Pancreas (tissue), 10 donors: ENCODE measurements at regions not wholly inside any gene's neighbourhood (a gene's known extent, or its start where the extent isn't known, plus 50 kb on each side); places are given as distances from the start of the nearest gene placed in this dataset.

Source experiments
- ATAC-seq, 4 donors: fragments of 200-7000 bp; cut with Tn5 transposase; one replicate each; pipeline versions ENCODE4 v1.8.0 to v1.9.1; 2020; ENCODE audit warnings: mild to moderate bottlenecking in 4 of 4, moderate library complexity in 4 of 4
- DNase-seq, 6 donors: peaks; one replicate each; pipeline ENCODE4 v3.0.0-alpha.2; 2020
- FAIRE-seq: peaks from 2 replicates; lab custom pipeline; 2012; peaks lifted over from hg19 to GRCh38; lab: Jason Lieb, UNC
- H3K27ac ChIP-seq, 4 donors: fragments of 200-600 bp; sonication (generic); 1 replicate in 3 of 4; 2 replicates in 1 of 4; pipeline versions ENCODE4 v1.5.0 to v1.8.0; 2020
- H3K27me3 ChIP-seq, 4 donors: fragments of 200-600 bp; one replicate each; pipeline ENCODE4 v1.8.0; 2021
- H3K36me3 ChIP-seq, 3 donors: fragments of 200-600 bp; sonication (generic) in 1 of 3; one replicate each; pipeline versions ENCODE4 v1.5.0 to v1.8.0; 2020 to 2021
- H3K4me1 ChIP-seq, 3 donors: fragments of 200-600 bp; one replicate each; pipeline ENCODE4 v1.8.0; 2021
- H3K4me3 ChIP-seq, 4 donors: fragments of 200-600 bp; sonication (generic) in 2 of 4; one replicate each; pipeline versions ENCODE4 v1.5.0 to v1.8.0; 2020 to 2021
- H3K9me3 ChIP-seq, 4 donors: fragments of 200-600 bp; one replicate each; pipeline ENCODE4 v1.8.0; 2021
- WGBS, 2 donors: extraction: QIAGEN DNeasy Blood & Tissue Kit; methylation state at CpG; one replicate each; pipeline ENCODE4 v1.1.7; 2013; 5-methylcytosine and 5-hydroxymethylcytosine counted together
- intact Hi-C, 3 donors: fragments of 100-400 bp; cut with DNase I; formaldehyde crosslinking; loops; one replicate each; pipeline versions ENCODE4 v1.11.1 to v1.14.2; 2022
- TF ChIP-seq, protein P1 (sequence below), 4 donors: fragments of 200-600 bp; sonication (generic) in 3 of 4; IDR thresholded peaks; one replicate each; pipeline versions ENCODE4 v1.5.0 to v1.8.0; 2021; ENCODE audit warnings: antibody characterized with exemption in 4 of 4
- donor health status: healthy with polysubstance abuse.
- donor health status: DM: no; HTN: no; CAD: no; lungs with moderate emphysema.
- donor health status: DM: no; HTN: no; CAD: no.
- donor health status: control.
- donor health status: control.
- donor health status: Bipolar disorder and iron deficiency.
- donor health status: DM: yes; HTN: yes; CAD: no.
- donor health status: DM: no; HTN: no; CAD: no.
- donor health status: DM: no; HTN: no; CAD: no.
- donor health status: DM: yes; HTN: yes; CAD: no.

DNA sequence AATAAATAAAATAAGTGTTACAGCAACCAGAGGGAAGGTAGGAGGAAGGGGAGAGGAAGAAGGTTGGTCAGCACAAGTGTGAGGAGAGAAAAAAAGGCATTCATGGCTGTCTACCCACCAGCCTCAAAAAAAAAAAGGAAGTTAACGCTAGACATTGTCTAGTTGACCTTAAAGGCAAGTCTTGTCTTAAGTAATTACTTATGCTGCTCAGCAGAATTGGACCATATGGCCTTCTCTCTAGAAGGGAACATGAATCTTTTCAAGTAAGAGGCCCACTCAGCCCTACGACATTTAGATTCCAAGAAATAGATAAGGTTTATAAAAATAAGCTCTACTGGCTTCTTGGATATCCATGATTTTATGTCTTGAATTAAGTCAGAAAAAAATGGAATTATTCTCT lies 172.7 kb downstream of the ETNK1 start:
- Histone ChIP-seq H3K36me3 (no peaks in the 10 kb centered on the region), H3K27ac (no peak overlapping the region), H3K27me3 (no peaks in the 10 kb centered on the region), H3K4me3 (no peak overlapping the region), H3K4me1 (no peaks in the 10 kb centered on the region), H3K9me3 (no peaks in the 10 kb centered on the region)
- ATAC-seq (peak in 1 of 4 donors; percentile 21), FAIRE-seq (no peak), DNase-seq (no peak)
- intact Hi-C loops, result no loop called here
- TF ChIP-seq, protein P1, sequence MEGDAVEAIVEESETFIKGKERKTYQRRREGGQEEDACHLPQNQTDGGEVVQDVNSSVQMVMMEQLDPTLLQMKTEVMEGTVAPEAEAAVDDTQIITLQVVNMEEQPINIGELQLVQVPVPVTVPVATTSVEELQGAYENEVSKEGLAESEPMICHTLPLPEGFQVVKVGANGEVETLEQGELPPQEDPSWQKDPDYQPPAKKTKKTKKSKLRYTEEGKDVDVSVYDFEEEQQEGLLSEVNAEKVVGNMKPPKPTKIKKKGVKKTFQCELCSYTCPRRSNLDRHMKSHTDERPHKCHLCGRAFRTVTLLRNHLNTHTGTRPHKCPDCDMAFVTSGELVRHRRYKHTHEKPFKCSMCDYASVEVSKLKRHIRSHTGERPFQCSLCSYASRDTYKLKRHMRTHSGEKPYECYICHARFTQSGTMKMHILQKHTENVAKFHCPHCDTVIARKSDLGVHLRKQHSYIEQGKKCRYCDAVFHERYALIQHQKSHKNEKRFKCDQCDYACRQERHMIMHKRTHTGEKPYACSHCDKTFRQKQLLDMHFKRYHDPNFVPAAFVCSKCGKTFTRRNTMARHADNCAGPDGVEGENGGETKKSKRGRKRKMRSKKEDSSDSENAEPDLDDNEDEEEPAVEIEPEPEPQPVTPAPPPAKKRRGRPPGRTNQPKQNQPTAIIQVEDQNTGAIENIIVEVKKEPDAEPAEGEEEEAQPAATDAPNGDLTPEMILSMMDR (IDR thresholded peaks at IDR 0.05), result no peak
- 67% methylated on average over 2 of the region's 2 CpGs for WGBS, 2 donors

DNA sequence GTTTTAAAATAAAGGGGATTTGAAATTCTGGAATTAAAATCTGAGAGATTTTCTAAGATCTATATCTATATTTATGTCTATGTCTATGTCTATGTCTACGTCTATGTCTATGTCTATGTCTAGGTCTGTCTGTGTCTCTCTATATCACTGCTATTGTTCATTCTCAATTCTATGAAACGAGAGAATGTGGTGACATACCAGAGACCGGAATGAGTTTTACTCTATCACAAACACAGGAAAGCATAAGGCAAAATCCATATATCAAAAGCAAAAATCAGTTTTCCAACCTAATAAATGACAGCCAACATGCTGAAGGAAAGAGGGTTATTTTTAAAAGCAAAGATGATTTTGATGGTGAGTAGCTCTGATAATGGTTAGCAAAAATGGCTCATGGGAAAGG lies 173.1 kb downstream of the ETNK1 start:
- no peaks in the 10 kb centered on the region for H3K27me3 ChIP-seq
- H3K36me3 ChIP-seq, result no peaks in the 10 kb centered on the region
- no peak for DNase-seq
- no peak overlapping the region for H3K4me3 ChIP-seq
- no peak for ATAC-seq
- WGBS, 2 donors, result 56 to 67% methylated on average over 3 of the region's 3 CpGs
- no peaks in the 10 kb centered on the region for H3K9me3 ChIP-seq
- intact Hi-C loops, result no loop called here
- TF ChIP-seq, protein P1 (IDR thresholded peaks at IDR 0.05), result no peak
- no peak for FAIRE-seq
- no peaks in the 10 kb centered on the region for H3K4me1 ChIP-seq
- no peak overlapping the region for H3K27ac ChIP-seq

DNA sequence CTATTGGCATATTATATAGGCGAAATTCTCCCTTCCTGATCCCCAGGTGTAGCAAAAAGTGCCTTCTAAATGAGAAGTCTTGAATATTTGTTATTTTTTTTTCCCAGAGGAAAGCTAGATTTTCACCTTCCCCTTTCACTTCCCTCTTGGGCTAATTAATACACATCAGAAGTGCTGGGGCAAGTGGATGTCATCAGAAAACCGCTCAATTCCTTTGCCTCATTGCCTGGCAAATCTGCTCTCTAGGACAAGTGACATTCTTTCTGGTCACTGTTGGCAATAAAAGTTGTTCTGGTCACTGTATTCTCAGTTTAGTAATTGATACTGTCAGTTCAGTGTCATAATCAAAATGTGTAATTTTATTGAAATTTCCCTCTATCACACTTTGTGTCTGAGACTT lies 174.5 kb downstream of the ETNK1 start:
- Histone ChIP-seq H3K4me3 (no peak overlapping the region), H3K36me3 (no peaks in the 10 kb centered on the region), H3K4me1 (no peaks in the 10 kb centered on the region), H3K27me3 (no peaks in the 10 kb centered on the region), H3K27ac (no peak overlapping the region), H3K9me3 (no peaks in the 10 kb centered on the region)
- FAIRE-seq, result no peak
- no peak for ATAC-seq
- no peak for DNase-seq
- TF ChIP-seq, protein P1 (IDR thresholded peaks at IDR 0.05), result no peak
- 47 to 60% methylated on average over 2 of the region's 2 CpGs for WGBS, 2 donors
- intact Hi-C loops, result no loop called here

DNA sequence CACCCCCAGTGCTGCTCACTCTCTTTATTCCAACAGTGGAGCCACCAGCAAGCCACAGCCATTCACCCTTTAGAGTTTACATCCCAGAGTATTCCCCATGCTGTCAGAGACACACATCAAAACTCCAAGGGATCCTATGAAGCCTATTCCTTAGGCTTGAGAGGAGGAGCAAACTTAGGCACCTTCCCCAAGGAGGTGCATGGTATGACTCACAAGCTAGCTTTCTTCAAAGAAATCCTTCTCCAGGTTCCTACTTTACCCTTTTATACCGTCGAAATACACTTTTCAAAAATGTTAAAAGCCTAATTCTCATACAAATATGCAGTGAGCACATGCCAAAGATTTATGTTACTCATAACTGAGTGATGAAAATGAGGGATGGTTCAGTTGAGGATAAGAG lies 175.4 kb downstream of the ETNK1 start:
- no peaks in the 10 kb centered on the region for H3K27me3 ChIP-seq
- no peaks in the 10 kb centered on the region for H3K4me1 ChIP-seq
- ATAC-seq, result no peak
- no peak for FAIRE-seq
- H3K9me3 ChIP-seq, result no peaks in the 10 kb centered on the region
- no peak for DNase-seq
- WGBS, 2 donors, result 55 to 58% methylated on average over 2 of the region's 2 CpGs
- no peak overlapping the region for H3K27ac ChIP-seq
- H3K4me3 ChIP-seq, result no peak overlapping the region
- intact Hi-C loops, result no loop called here
- no peaks in the 10 kb centered on the region for H3K36me3 ChIP-seq
- TF ChIP-seq, protein P1 (IDR thresholded peaks at IDR 0.05), result no peak

DNA sequence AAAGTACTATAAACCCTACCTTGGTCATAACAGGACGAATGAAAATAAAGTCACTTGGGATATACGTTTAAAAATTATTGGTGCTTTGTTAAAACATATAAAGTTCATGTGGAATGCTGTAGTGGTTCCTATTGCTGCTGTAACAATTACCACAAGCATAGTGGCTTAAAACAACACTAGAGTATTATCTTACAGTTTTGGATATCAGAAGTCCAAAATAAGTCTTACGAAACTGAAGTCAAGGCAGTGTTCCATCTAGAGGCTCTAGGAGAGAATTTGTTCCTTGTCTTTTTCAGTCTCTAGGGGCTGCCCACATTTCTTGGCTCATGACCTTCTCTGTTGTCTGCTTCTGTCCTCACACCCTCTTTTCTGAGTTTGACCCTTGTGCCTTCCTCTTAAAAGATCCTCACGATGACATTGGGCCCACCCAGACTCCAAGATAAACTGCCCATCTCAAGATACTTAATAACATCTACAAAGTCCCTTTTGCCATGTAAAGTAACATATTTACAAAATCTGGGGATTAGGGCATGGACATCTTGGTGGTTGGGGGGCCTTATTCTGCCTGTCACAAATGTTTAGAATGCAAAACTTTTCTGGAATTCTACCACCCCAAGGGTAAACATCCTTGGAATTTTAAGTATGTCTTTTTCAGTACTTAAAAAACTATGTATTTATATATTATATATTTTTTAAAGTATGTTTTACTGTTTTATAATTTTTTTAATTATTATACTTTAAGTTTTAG lies 178.1 kb downstream of the ETNK1 start:
- no peaks in the 10 kb centered on the region for H3K36me3 ChIP-seq
- H3K4me3 ChIP-seq, result no peak overlapping the region
- H3K27me3 ChIP-seq, result no peaks in the 10 kb centered on the region
- no peak for ATAC-seq
- no peaks in the 10 kb centered on the region for H3K9me3 ChIP-seq
- DNase-seq, result no peak
- FAIRE-seq, result no peak
- no peak overlapping the region for H3K27ac ChIP-seq
- intact Hi-C loops, result no loop called here
- WGBS, 2 donors, result 63 to 81% methylated on average over 4 of the region's 4 CpGs
- TF ChIP-seq, protein P1 (IDR thresholded peaks at IDR 0.05), result no peak
- H3K4me1 ChIP-seq, result no peaks in the 10 kb centered on the region
